K562 (cell line): ENCODE measurements at regions not wholly inside any gene's neighbourhood (a gene's known extent, or its start where the extent isn't known, plus 50 kb on each side); places are given as distances from the start of the nearest gene placed in this dataset.

Source experiments
- ATAC-seq: fragments of 200-7000 bp; cut with Tn5 transposase; 3 replicates; pipeline ENCODE4 v1.9.1; 2020; ENCODE audit warnings: moderate library complexity
- BruUV-seq: library from RNA; stranded (reverse); fragments of 400-500 nt; replicated peaks from 2 replicates; lab custom pipeline; 2021; lab: Mats Ljungman, UMichigan
- CTCF ChIA-PET: fragments of 300-600 bp; formaldehyde crosslinking; extraction: SDS; loops from one replicate; lab custom pipeline; 2021; ENCODE audit warnings: low intra/inter-chr PET ratio; lab: Yijun Ruan, JAX
- POLR2A ChIA-PET: fragments of 300-600, 350-650 bp; sonication (Branson Sonifier 250); formaldehyde crosslinking; extraction: SDS; loops from one replicate; lab custom pipeline; 2021; ENCODE audit warnings: antibody characterized with exemption, inconsistent platforms; lab: Yijun Ruan, JAX
- DNase-seq, 4 experiments: peaks; one replicate each; pipeline versions ENCODE4 v3.0.0 to v3.0.0-alpha.2; 2011 to 2018; ENCODE audit warnings: low spot score in 3 of 4, mixed read lengths in 3 of 4; ENCODE audit errors: extremely low read depth in 1 of 4
- FAIRE-seq: peaks from 2 replicates; lab custom pipeline; 2011; peaks lifted over from hg19 to GRCh38; lab: Jason Lieb, UNC
- H2AFZ ChIP-seq: 2 replicates; pipeline ENCODE4 v1.6.0; 2011; ENCODE audit warnings: low read depth, low read length, control low read depth, inconsistent platforms
- H3K27ac ChIP-seq: fragments of 200-600 bp; 3 replicates; pipeline ENCODE4 v1.8.0; 2011; ENCODE audit warnings: low read depth, mild to moderate bottlenecking, control low read depth, inconsistent platforms, low read length, moderate library complexity, mixed read lengths; ENCODE audit errors: extremely low read depth
- H3K27me3 ChIP-seq, 2 experiments: fragments of 300-600 bp in 1 of 2; 2 replicates in 1 of 2; 3 replicates in 1 of 2; pipeline versions ENCODE4 v1.6.0 to v1.8.0; 2011; ENCODE audit warnings: inconsistent platforms in 2 of 2, low read length in 2 of 2, mild to moderate bottlenecking in 1 of 2, mixed read lengths in 1 of 2, moderate library complexity in 1 of 2; ENCODE audit not compliant: control insufficient read depth in 2 of 2, insufficient read depth in 2 of 2
- H3K36me3 ChIP-seq: fragments of 300-600 bp; 3 replicates; pipeline ENCODE4 v1.8.0; 2011; ENCODE audit warnings: mild to moderate bottlenecking, low read length, inconsistent platforms; ENCODE audit not compliant: control insufficient read depth, insufficient read depth
- H3K4me1 ChIP-seq, 2 experiments: fragments of 200-600 bp in 1 of 2; replicated peaks in 1 of 2; 2 replicates in 1 of 2; 3 replicates in 1 of 2; pipeline versions ENCODE4 v1.5.1 to v1.8.0; 2011; ENCODE audit warnings: inconsistent platforms in 2 of 2, low read length in 2 of 2, mild to moderate bottlenecking in 1 of 2, mixed read lengths in 1 of 2, moderate library complexity in 1 of 2; ENCODE audit not compliant: control insufficient read depth in 2 of 2, insufficient read depth in 2 of 2
- H3K4me2 ChIP-seq: 2 replicates; pipeline ENCODE4 v1.6.1; 2011; ENCODE audit warnings: low read length, control low read depth, inconsistent platforms, mixed read lengths; ENCODE audit not compliant: insufficient read depth
- H3K4me3 ChIP-seq: fragments of 200-600 bp; sonication (generic), shearing (Covaris generic); 2 replicates; pipeline ENCODE4 v1.5.1; 2016; ENCODE audit warnings: control low read depth, inconsistent platforms
- H3K79me2 ChIP-seq: fragments of 200-600 bp; 3 replicates; pipeline ENCODE4 v1.8.0; 2011; ENCODE audit warnings: low read length, inconsistent platforms; ENCODE audit not compliant: control insufficient read depth, insufficient read depth
- H3K9ac ChIP-seq, 2 experiments: 2 replicates each; pipeline versions ENCODE4 v1.6.0 to v1.6.1; 2011; ENCODE audit warnings: low read depth in 2 of 2, low read length in 2 of 2, control low read depth in 1 of 2, inconsistent platforms in 1 of 2, mild to moderate bottlenecking in 1 of 2, mixed read lengths in 1 of 2; ENCODE audit not compliant: insufficient read depth in 1 of 2
- H3K9me1 ChIP-seq: one replicate; pipeline ENCODE4 v1.6.0; 2011; ENCODE audit warnings: inconsistent platforms, mild to moderate bottlenecking, low read length, moderate library complexity; ENCODE audit not compliant: control insufficient read depth, insufficient read depth
- H3K9me3 ChIP-seq: replicated peaks from 2 replicates; pipeline ENCODE4 v1.5.1; 2011; ENCODE audit warnings: low read depth, low read length, inconsistent platforms; ENCODE audit not compliant: control insufficient read depth, insufficient read depth
- H4K20me1 ChIP-seq: replicated peaks from 2 replicates; pipeline ENCODE4 v1.6.1; 2011; ENCODE audit warnings: low read length, inconsistent platforms, mixed read lengths; ENCODE audit not compliant: control insufficient read depth, insufficient read depth
- ATF7 ChIP-seq: fragments of 450-650 bp; IDR thresholded peaks from 2 replicates; pipeline ENCODE4 v1.7.1; 2014; ENCODE audit warnings: mild to moderate bottlenecking, moderate library complexity
- CHCHD3 ChIP-seq: fragments of 250-450 bp; sonication (Bioruptor Pico); IDR thresholded peaks from 2 replicates; pipeline ENCODE4 v2.1.2; 2022; ENCODE audit warnings: mild to moderate bottlenecking
- DDX20 ChIP-seq: fragments of 450-650 bp; IDR thresholded peaks from 2 replicates; pipeline ENCODE4 v1.6.1; 2016; ENCODE audit warnings: missing genetic modification characterization, low read depth, mild to moderate bottlenecking, missing compliant biosample characterization, moderate library complexity
- DLX4 ChIP-seq: fragments of 250-450 bp; sonication (Bioruptor Pico); IDR thresholded peaks from 2 replicates; pipeline ENCODE4 v1.6.1; 2021; ENCODE audit warnings: mild to moderate bottlenecking
- ELF1 ChIP-seq: fragments of 200-800 bp; sonication (Bioruptor generic); IDR thresholded peaks from 2 replicates; pipeline ENCODE4 v1.6.1; 2016; ENCODE audit warnings: missing genetic modification characterization, missing compliant biosample characterization
- ERF ChIP-seq: fragments of 450-650 bp; formaldehyde crosslinking; IDR thresholded peaks from 2 replicates; pipeline ENCODE4 v1.4.0; 2020; ENCODE audit warnings: mild to moderate bottlenecking, mixed read lengths
- GTF3C2 ChIP-seq: IDR thresholded peaks from 3 replicates; pipeline ENCODE4 v1.6.1; 2011; ENCODE audit warnings: borderline replicate concordance, mild to moderate bottlenecking, moderate library complexity; ENCODE audit not compliant: insufficient read length; ENCODE audit errors: extremely low read depth
- IFI16 ChIP-seq: fragments of 250-450 bp; sonication (Bioruptor Pico); IDR thresholded peaks from 2 replicates; pipeline ENCODE4 v2.1.2; 2022; ENCODE audit warnings: mild to moderate bottlenecking, inconsistent platforms
- MED1 ChIP-seq: sonication (generic); formaldehyde crosslinking; IDR thresholded peaks from 2 replicates; pipeline ENCODE4 v1.8.1; 2023; ENCODE audit warnings: missing genetic modification reagents, borderline replicate concordance
- PTTG1 ChIP-seq: fragments of 450-650 bp; IDR thresholded peaks from 2 replicates; pipeline ENCODE4 v1.6.1; 2016; ENCODE audit warnings: low read depth, mild to moderate bottlenecking, missing genetic modification characterization, missing compliant biosample characterization
- SMAD2 ChIP-seq: fragments of 150-350 bp; IDR thresholded peaks from 2 replicates; pipeline ENCODE4 v1.6.1; 2014; ENCODE audit warnings: low read depth, mild to moderate bottlenecking, low read length
- ZNF184 ChIP-seq: sonication (generic); formaldehyde crosslinking; IDR thresholded peaks from 2 replicates; pipeline ENCODE4 v1.5.0; 2020; ENCODE audit warnings: missing genetic modification reagents
- ZNF717 ChIP-seq: fragments of 250-450 bp; sonication (Bioruptor Pico); IDR thresholded peaks from 2 replicates; pipeline ENCODE4 v1.5.0; 2021
- WGBS: fragments of 100-300 bp; shearing (Covaris generic); methylation state at CpG from one replicate; pipeline ENCODE4 v1.1.6; 2016; ENCODE audit warnings: low coverage, mixed read lengths; ENCODE audit not compliant: insufficient coverage; ENCODE audit errors: missing lambda C conversion rate; 5-methylcytosine and 5-hydroxymethylcytosine counted together
- in situ Hi-C: fragments of 300-500 bp; cut with MboI; formaldehyde crosslinking; loops from 4 replicates; pipeline ENCODE4 v1.15.0; 2018; ENCODE audit warnings: inconsistent platforms, mixed read lengths
- intact Hi-C: fragments of 100-400 bp; cut with micrococcal nuclease; formaldehyde crosslinking; loops from 2 replicates; pipeline ENCODE4 v1.14.2; 2022
- TF ChIP-seq, protein P1 (sequence below): sonication (generic); formaldehyde crosslinking; IDR thresholded peaks from 2 replicates; pipeline ENCODE4 v1.8.1; 2023; ENCODE audit warnings: mild to moderate bottlenecking, missing genetic modification reagents
- TF ChIP-seq, protein P2 (sequence below): conservative IDR thresholded peaks from 2 replicates; pipeline ENCODE4 v1.6.1; 2011; ENCODE audit warnings: low read depth, mild to moderate bottlenecking, low read length; ENCODE audit not compliant: control insufficient read depth

- TF ChIP-seq, protein P1, sequence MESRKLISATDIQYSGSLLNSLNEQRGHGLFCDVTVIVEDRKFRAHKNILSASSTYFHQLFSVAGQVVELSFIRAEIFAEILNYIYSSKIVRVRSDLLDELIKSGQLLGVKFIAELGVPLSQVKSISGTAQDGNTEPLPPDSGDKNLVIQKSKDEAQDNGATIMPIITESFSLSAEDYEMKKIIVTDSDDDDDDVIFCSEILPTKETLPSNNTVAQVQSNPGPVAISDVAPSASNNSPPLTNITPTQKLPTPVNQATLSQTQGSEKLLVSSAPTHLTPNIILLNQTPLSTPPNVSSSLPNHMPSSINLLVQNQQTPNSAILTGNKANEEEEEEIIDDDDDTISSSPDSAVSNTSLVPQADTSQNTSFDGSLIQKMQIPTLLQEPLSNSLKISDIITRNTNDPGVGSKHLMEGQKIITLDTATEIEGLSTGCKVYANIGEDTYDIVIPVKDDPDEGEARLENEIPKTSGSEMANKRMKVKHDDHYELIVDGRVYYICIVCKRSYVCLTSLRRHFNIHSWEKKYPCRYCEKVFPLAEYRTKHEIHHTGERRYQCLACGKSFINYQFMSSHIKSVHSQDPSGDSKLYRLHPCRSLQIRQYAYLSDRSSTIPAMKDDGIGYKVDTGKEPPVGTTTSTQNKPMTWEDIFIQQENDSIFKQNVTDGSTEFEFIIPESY (CRISPR knock-in tag) = no peak
- TF ChIP-seq ZNF717 (CRISPR knock-in tag) (no peak), ZNF184 (no peak), SMAD2 (no peak), DDX20 (tag) (no peak), ATF7 (no peak)
- TF ChIP-seq, protein P2, sequence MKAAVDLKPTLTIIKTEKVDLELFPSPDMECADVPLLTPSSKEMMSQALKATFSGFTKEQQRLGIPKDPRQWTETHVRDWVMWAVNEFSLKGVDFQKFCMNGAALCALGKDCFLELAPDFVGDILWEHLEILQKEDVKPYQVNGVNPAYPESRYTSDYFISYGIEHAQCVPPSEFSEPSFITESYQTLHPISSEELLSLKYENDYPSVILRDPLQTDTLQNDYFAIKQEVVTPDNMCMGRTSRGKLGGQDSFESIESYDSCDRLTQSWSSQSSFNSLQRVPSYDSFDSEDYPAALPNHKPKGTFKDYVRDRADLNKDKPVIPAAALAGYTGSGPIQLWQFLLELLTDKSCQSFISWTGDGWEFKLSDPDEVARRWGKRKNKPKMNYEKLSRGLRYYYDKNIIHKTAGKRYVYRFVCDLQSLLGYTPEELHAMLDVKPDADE = no peak
Observed at GRCh38 chr1:221347706-221348105, 394.2 kb downstream of the DUSP10 start (continued).

GRCh38 chr1:221350091-221350490, 391.8 kb downstream of the DUSP10 start:
- Histone ChIP-seq H4K20me1 (no peaks in the 10 kb centered on the region), H3K9ac (no peak overlapping the region), H3K9me1 (no peaks in the 10 kb centered on the region), H3K4me2 (no peak overlapping the region), H3K4me3 (no peak overlapping the region), H3K27ac (no peak overlapping the region), H3K79me2 (no peaks in the 10 kb centered on the region), H2AFZ (no peak overlapping the region), H3K36me3 (no peaks in the 10 kb centered on the region), H3K27me3 (no peaks in the 10 kb centered on the region), H3K4me1 (no peaks in the 10 kb centered on the region), H3K9me3 (no peaks in the 10 kb centered on the region)
- WGBS = 0% methylated on average over 1 of the region's 1 CpG
- ChIA-PET CTCF (no interaction called here), POLR2A (no interaction called here)
- in situ Hi-C loops (no loop called here), intact Hi-C loops (no loop called here)
- no TSS peak for BruUV-seq
- no peak for FAIRE-seq
- no peak for DNase-seq
- no peak for ATAC-seq
- TF ChIP-seq MED1 (CRISPR knock-in tag) (no peak), IFI16 (CRISPR knock-in tag) (no peak), PTTG1 (tag) (no peak), GTF3C2 (no peak), ERF (CRISPR knock-in tag) (no peak), ELF1 (tag) (no peak), DLX4 (CRISPR knock-in tag) (no peak), CHCHD3 (CRISPR knock-in tag) (no peak)
